Effector memory CD4-positive, alpha-beta T cell (primary cell): ENCODE measurements at regions not wholly inside any gene's neighbourhood (a gene's known extent, or its start where the extent isn't known, plus 50 kb on each side); places are given as distances from the start of the nearest gene placed in this dataset.

Experiments used
- DNase-seq, 3 donors: peaks; one replicate each; pipeline ENCODE4 v3.0.0-alpha.2; 2020
- H3K27ac ChIP-seq: 2 replicates; pipeline ENCODE4 v1.7.0; 2013; ENCODE audit warnings: mild to moderate bottlenecking, low read length, moderate library complexity; ENCODE audit not compliant: insufficient read depth, poor library complexity, severe bottlenecking
- H3K27me3 ChIP-seq: replicated peaks from 2 replicates; pipeline ENCODE4 v1.7.0; 2013; ENCODE audit warnings: mild to moderate bottlenecking, low read length; ENCODE audit not compliant: insufficient read depth, control insufficient read depth, poor library complexity, severe bottlenecking
- H3K36me3 ChIP-seq: 2 replicates; pipeline ENCODE4 v1.7.0; 2013; ENCODE audit warnings: mild to moderate bottlenecking, low read length, moderate library complexity; ENCODE audit not compliant: control insufficient read depth, insufficient read depth
- H3K4me1 ChIP-seq: 2 replicates; pipeline ENCODE4 v1.7.0; 2013; ENCODE audit warnings: low read length, mild to moderate bottlenecking; ENCODE audit not compliant: control insufficient read depth, insufficient read depth, poor library complexity, severe bottlenecking
- H3K4me3 ChIP-seq: 2 replicates; pipeline ENCODE4 v1.7.0; 2013; ENCODE audit warnings: low read length, low read depth, mild to moderate bottlenecking; ENCODE audit not compliant: insufficient read depth, poor library complexity, severe bottlenecking
- H3K9me3 ChIP-seq: 2 replicates; pipeline ENCODE4 v1.7.0; 2013; ENCODE audit warnings: mild to moderate bottlenecking, low read length, moderate library complexity; ENCODE audit not compliant: control insufficient read depth

DNA sequence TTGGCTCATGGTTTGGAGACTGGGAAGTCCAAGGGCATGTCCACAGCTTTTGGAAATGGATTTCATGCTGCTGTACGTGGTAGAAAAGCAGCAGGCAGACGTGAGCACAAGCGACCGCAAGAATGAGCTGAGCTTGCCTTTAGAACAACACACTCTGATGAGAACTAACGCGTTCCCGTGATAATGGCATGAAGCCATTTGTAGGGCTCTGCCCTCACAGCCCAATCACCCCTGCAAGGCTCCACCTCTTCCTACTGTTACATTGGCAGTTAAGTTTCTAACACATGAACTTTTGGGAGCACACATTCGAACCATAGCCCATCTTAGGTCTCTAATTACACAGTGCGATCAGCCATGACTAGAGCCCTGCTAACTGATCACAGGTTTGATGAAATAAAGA, 107.5 kb upstream of the TMEM170B start:
- H3K4me3 ChIP-seq, result no peak overlapping the region
- H3K27me3 ChIP-seq, result no peaks in the 10 kb centered on the region
- H3K9me3 ChIP-seq, result no peaks in the 10 kb centered on the region
- no peaks in the 10 kb centered on the region for H3K4me1 ChIP-seq
- no peak for DNase-seq
- H3K36me3 ChIP-seq, result no peaks in the 10 kb centered on the region
- no peak overlapping the region for H3K27ac ChIP-seq

- Histone ChIP-seq H3K27me3 (no peaks in the 10 kb centered on the region), H3K27ac (no peak overlapping the region), H3K4me1 (no peaks in the 10 kb centered on the region), H3K9me3 (no peaks in the 10 kb centered on the region), H3K4me3 (no peak overlapping the region), H3K36me3 (no peaks in the 10 kb centered on the region)
- DNase-seq, result no peak
Measured at GRCh38 chr6:11429577-11429976, 108.0 kb upstream of the TMEM170B start.

GRCh38 chr6:11428895-11429294, 108.7 kb upstream of the TMEM170B start:
- no peak overlapping the region for H3K27ac ChIP-seq

GRCh38 chr6:11428371-11428770, 109.2 kb upstream of the TMEM170B start:
- Histone ChIP-seq H3K27me3 (no peaks in the 10 kb centered on the region), H3K4me1 (no peaks in the 10 kb centered on the region)

More at GRCh38 chr6:11428895-11429294, 108.7 kb upstream of the TMEM170B start:
- H3K9me3 ChIP-seq, result no peaks in the 10 kb centered on the region
- H3K36me3 ChIP-seq, result no peaks in the 10 kb centered on the region
- no peak overlapping the region for H3K4me3 ChIP-seq
- H3K4me1 ChIP-seq, result no peaks in the 10 kb centered on the region
- no peak for DNase-seq
- no peaks in the 10 kb centered on the region for H3K27me3 ChIP-seq

GRCh38 chr6:11427723-11428245, 109.8 kb upstream of the TMEM170B start:
- Histone ChIP-seq H3K4me3 (no peak overlapping the region), H3K36me3 (no peaks in the 10 kb centered on the region), H3K27ac (no peak overlapping the region), H3K4me1 (no peaks in the 10 kb centered on the region), H3K27me3 (no peaks in the 10 kb centered on the region), H3K9me3 (no peaks in the 10 kb centered on the region)
- DNase-seq, result no peak

More at GRCh38 chr6:11428371-11428770, 109.2 kb upstream of the TMEM170B start:
- H3K27ac ChIP-seq, result no peak overlapping the region
- no peaks in the 10 kb centered on the region for H3K36me3 ChIP-seq
- H3K9me3 ChIP-seq, result no peaks in the 10 kb centered on the region
- no peak for DNase-seq
- H3K4me3 ChIP-seq, result no peak overlapping the region

DNA sequence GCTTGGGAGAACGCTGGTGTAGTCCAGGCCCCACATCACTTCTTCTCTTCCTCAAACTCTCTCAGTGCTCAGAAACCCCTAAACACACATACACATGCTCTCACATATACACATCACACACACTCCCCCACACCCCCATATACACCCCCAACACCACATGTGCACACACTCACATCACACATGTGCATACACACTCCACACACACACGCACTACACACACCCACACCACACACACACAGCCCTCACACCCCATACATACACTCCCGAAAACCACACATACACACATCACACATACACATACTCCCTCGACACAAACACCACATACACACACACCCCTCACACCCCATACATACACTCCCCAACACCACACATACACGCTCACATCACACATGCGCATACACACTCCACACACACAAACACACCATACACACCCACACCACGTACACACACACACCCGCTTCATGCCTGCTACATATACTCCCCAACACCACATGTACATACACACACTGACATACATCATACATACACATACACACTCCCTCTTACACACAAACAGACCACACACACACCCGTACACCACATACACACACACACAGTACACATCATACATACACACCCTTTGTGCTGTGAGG, 110.3 kb upstream of the TMEM170B start:
- Histone ChIP-seq H3K4me1 (no peaks in the 10 kb centered on the region), H3K27ac (no peak overlapping the region), H3K9me3 (no peaks in the 10 kb centered on the region), H3K36me3 (no peaks in the 10 kb centered on the region), H3K4me3 (no peak overlapping the region), H3K27me3 (no peaks in the 10 kb centered on the region)
- DNase-seq, result no peak

- Histone ChIP-seq H3K4me1 (no peaks in the 10 kb centered on the region), H3K36me3 (no peaks in the 10 kb centered on the region), H3K4me3 (no peak overlapping the region), H3K27me3 (no peaks in the 10 kb centered on the region), H3K27ac (no peak overlapping the region), H3K9me3 (no peaks in the 10 kb centered on the region)
- no peak for DNase-seq
Measured at GRCh38 chr6:11426571-11426970, 111.0 kb upstream of the TMEM170B start.

DNA sequence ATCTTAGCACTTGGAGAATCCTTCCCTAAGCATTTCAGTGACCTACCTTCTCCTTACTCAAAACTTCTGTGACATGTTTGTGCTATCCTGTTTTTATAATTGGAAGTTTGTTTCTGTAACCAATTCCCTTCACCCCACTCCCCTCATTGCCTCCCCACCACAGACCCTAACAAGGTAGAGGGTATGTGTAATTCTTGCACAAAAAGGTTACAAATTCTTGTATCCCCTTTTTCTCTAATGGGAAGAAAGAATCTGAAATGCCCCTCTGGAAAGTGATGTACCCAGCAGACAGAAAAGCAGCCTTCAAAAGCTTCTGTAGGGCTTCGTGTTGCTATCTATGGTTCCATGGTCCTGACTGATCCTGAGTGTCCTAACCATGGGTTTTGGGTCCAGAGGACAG, 111.7 kb upstream of the TMEM170B start:
- no peaks in the 10 kb centered on the region for H3K36me3 ChIP-seq
- no peaks in the 10 kb centered on the region for H3K9me3 ChIP-seq
- H3K27ac ChIP-seq, result no peak overlapping the region
- H3K27me3 ChIP-seq, result no peaks in the 10 kb centered on the region
- DNase-seq, result no peak
- no peak overlapping the region for H3K4me3 ChIP-seq
- H3K4me1 ChIP-seq, result no peaks in the 10 kb centered on the region

GRCh38 chr6:11425431-11425871, 112.1 kb upstream of the TMEM170B start:
- Histone ChIP-seq H3K4me3 (no peak overlapping the region), H3K27me3 (no peaks in the 10 kb centered on the region), H3K4me1 (no peaks in the 10 kb centered on the region), H3K27ac (no peak overlapping the region), H3K9me3 (no peaks in the 10 kb centered on the region), H3K36me3 (no peaks in the 10 kb centered on the region)
- DNase-seq, result no peak

- no peak overlapping the region for H3K27ac ChIP-seq
- no peaks in the 10 kb centered on the region for H3K4me1 ChIP-seq
- DNase-seq, result no peak
- H3K9me3 ChIP-seq, result no peaks in the 10 kb centered on the region
- no peaks in the 10 kb centered on the region for H3K36me3 ChIP-seq
- H3K27me3 ChIP-seq, result no peaks in the 10 kb centered on the region
- H3K4me3 ChIP-seq, result no peak overlapping the region
Measured at GRCh38 chr6:11424395-11425034, 113.0 kb upstream of the TMEM170B start.
